ENCODE measurements at regions not wholly inside any gene's neighbourhood (a gene's known extent, or its start where the extent isn't known, plus 50 kb on each side); places are given as distances from the start of the nearest gene placed in this dataset.

GRCh38 chr7:121520911-121521310 is 124.8 kb upstream of the FAM3C start:
- no peak for DNase-seq
- Histone ChIP-seq H3K27me3 (ENCODE audit: control insufficient read depth, insufficient read depth, low read length) (no peaks in the 10 kb centered on the region), H3K4me3 (ENCODE audit: insufficient read depth, low read depth, low read length) (no peak overlapping the region), H3K36me3 (replicated peaks; ENCODE audit: control insufficient read depth, insufficient read depth, low read length) (no peaks in the 10 kb centered on the region)

- Histone ChIP-seq H3K27me3 (ENCODE audit: control insufficient read depth, insufficient read depth, low read length) (no peaks in the 10 kb centered on the region), H3K36me3 (replicated peaks; ENCODE audit: control insufficient read depth, insufficient read depth, low read length) (no peaks in the 10 kb centered on the region), H3K4me3 (ENCODE audit: insufficient read depth, low read depth, low read length) (no peak overlapping the region)
- DNase-seq = no peak
These were observed 123.7 kb upstream of the FAM3C start for GRCh38 chr7:121519548-121520521.

DNA sequence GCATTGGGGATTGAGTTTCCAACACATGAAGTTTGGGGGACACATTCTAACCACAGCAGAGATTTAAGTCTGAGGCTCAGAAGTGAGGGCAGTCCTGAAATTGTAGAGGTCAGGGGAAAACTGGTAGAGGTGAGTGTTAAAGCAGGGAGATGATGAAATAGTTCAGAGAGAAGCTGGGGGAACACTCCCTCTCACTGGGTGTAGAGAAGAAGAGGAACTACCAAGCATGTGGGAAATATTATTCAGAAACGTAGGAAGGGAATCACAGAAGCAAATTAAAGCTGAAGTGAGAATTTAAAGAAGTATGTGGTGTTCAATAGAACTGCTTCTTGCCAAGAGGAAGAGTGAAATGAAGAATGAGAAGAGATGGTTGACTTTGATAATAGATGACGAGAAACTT is 121.5 kb upstream of the FAM3C start:
- H3K4me3 ChIP-seq (ENCODE audit: insufficient read depth, low read depth, low read length) = no peak overlapping the region
- H3K36me3 ChIP-seq (replicated peaks; ENCODE audit: control insufficient read depth, insufficient read depth, low read length) = no peaks in the 10 kb centered on the region
- no peaks in the 10 kb centered on the region for H3K27me3 ChIP-seq (ENCODE audit: control insufficient read depth, insufficient read depth, low read length)
- DNase-seq = no peak

GRCh38 chr7:121516821-121517220 is 120.7 kb upstream of the FAM3C start:
- Histone ChIP-seq H3K36me3 (replicated peaks; ENCODE audit: control insufficient read depth, insufficient read depth, low read length) (no peaks in the 10 kb centered on the region), H3K27me3 (ENCODE audit: control insufficient read depth, insufficient read depth, low read length) (no peaks in the 10 kb centered on the region), H3K4me3 (ENCODE audit: insufficient read depth, low read depth, low read length) (no peak overlapping the region)
- DNase-seq = no peak

DNA sequence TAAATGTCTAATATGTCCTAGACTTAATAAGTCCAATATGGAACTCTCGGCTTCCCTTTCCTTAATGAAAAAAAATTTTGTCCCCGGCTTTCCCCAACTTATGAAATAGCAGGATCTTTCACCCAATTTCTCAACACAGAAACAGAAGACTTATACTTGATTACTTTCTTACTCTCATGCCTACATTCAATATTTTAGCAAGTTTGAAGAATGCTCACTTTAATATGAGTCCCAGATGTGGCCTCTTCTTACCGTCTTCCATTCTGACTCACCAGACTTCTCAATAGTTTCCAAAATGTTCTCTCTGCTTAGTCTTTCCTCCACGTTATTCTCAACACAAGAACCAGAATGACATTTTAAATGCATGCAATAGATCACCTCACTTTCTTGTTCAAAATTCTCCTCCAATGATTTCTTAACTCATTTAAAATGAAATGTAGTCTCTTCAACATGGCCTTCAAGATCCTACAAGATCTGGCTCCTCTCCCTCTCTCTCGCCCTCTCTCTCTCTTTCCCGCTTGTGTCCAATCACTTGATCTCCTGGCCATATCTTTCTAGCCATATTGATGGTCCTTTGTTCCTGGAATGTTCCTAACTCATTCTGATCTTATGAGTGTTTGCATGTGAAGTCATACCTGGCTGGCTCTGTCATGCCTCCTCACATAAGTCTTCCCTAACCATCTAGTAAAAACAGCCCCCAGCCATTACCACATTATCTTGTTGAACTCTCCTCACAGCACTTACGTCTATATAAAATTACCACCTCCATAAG is 119.7 kb upstream of the FAM3C start:
- Histone ChIP-seq H3K36me3 (replicated peaks; ENCODE audit: control insufficient read depth, insufficient read depth, low read length) (no peaks in the 10 kb centered on the region), H3K4me3 (ENCODE audit: insufficient read depth, low read depth, low read length) (no peak overlapping the region), H3K27me3 (ENCODE audit: control insufficient read depth, insufficient read depth, low read length) (no peaks in the 10 kb centered on the region)
- no peak for DNase-seq

DNA sequence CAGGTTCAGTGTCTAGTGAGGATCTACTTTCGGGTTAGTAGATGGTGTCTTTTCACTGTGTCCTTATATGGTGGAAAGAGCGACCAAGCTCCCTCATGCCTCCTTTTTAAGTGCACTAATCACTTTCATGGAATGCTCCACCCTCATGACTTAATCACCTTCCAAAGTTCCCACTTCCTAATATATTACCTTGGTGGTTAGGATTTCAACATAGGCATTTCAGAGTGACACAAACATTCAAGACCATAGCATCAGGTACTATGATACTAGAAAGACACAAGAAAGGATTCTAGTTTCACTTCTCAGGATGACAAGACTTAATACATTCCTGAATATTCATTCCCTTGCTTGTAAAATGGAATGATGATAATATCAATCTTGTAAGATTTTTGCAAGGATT is 119.1 kb upstream of the FAM3C start:
- no peak overlapping the region for H3K4me3 ChIP-seq (ENCODE audit: insufficient read depth, low read depth, low read length)
- no peak for DNase-seq
- no peaks in the 10 kb centered on the region for H3K36me3 ChIP-seq (replicated peaks; ENCODE audit: control insufficient read depth, insufficient read depth, low read length)
- H3K27me3 ChIP-seq (ENCODE audit: control insufficient read depth, insufficient read depth, low read length) = no peaks in the 10 kb centered on the region

DNA sequence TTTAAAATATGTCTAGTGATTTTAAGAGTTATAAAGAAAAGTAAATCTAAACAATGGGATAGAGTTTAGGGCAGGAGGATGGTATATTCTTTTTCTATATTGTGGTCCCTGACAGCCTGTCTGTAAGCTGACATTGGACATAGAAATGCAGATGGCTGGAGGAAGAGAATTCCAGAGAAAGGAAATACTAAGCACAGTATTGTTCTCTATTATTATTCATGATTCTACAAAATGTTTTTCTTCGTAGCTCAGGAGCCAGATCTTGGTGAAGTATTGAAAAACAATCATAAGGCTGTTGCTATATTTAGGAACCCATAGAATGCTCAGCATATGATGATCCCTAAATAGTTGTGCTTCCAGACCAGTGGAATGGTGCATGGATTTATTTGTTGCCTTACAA is 117.0 kb upstream of the FAM3C start:
- Histone ChIP-seq H3K27me3 (ENCODE audit: control insufficient read depth, insufficient read depth, low read length) (no peaks in the 10 kb centered on the region), H3K36me3 (replicated peaks; ENCODE audit: control insufficient read depth, insufficient read depth, low read length) (no peaks in the 10 kb centered on the region), H3K4me3 (ENCODE audit: insufficient read depth, low read depth, low read length) (no peak overlapping the region)
- no peak for DNase-seq

GRCh38 chr7:121510858-121511482 is 114.9 kb upstream of the FAM3C start:
- Histone ChIP-seq H3K36me3 (replicated peaks; ENCODE audit: control insufficient read depth, insufficient read depth, low read length) (no peaks in the 10 kb centered on the region), H3K4me3 (ENCODE audit: insufficient read depth, low read depth, low read length) (no peak overlapping the region), H3K27me3 (ENCODE audit: control insufficient read depth, insufficient read depth, low read length) (no peaks in the 10 kb centered on the region)
- no peak for DNase-seq

- H3K4me3 ChIP-seq (ENCODE audit: insufficient read depth, low read depth, low read length) = no peak overlapping the region
- no peaks in the 10 kb centered on the region for H3K27me3 ChIP-seq (ENCODE audit: control insufficient read depth, insufficient read depth, low read length)
- DNase-seq = no peak
- no peaks in the 10 kb centered on the region for H3K36me3 ChIP-seq (replicated peaks; ENCODE audit: control insufficient read depth, insufficient read depth, low read length)
These were observed 114.2 kb upstream of the FAM3C start for GRCh38 chr7:121510302-121510701.

- Histone ChIP-seq H3K4me3 (ENCODE audit: insufficient read depth, low read depth, low read length) (no peak overlapping the region), H3K36me3 (replicated peaks; ENCODE audit: control insufficient read depth, insufficient read depth, low read length) (no peaks in the 10 kb centered on the region), H3K27me3 (ENCODE audit: control insufficient read depth, insufficient read depth, low read length) (no peaks in the 10 kb centered on the region)
- DNase-seq = no peak
These were observed 109.6 kb upstream of the FAM3C start for GRCh38 chr7:121505540-121506182.

DNA sequence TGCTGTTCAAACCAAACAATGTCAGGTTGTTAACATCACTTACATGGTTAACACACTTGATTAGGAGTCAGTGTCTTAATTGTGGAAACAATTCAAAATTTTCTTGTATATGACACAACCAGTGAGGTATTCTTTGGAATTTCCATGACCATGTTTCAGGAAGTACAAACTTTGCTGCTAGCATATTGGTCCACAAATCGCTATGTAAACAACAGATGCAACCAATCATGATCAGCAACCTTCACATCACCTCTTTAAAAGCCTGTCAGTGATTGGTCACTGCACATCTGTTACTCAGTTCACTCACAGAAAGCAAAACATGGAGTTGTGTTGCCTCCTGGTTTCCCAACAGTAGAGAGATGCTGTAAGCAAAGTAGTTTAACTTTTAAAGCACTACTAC is 108.9 kb upstream of the FAM3C start:
- Histone ChIP-seq H3K27me3 (ENCODE audit: control insufficient read depth, insufficient read depth, low read length) (no peaks in the 10 kb centered on the region), H3K4me3 (ENCODE audit: insufficient read depth, low read depth, low read length) (no peak overlapping the region), H3K36me3 (replicated peaks; ENCODE audit: control insufficient read depth, insufficient read depth, low read length) (no peaks in the 10 kb centered on the region)
- no peak for DNase-seq

DNA sequence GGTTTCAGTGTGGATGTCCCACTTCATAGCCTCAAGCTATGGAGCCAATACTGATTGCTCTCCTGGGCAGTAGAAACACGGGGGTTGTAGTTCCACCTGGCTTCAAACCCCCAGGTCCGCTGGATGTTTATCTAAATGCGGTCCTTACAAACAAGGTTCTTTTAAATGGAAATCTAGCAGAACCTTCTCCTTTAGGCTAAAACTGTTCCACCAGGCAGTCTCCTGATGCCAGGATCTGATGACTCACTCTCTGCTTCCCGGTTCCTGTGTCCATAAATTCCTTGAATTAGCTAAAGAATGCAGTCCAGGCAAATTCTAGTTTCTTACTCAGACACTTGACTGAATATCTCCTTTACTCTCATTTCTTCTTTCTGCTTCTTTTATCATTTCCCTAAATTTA is 108.4 kb upstream of the FAM3C start:
- DNase-seq = no peak
- Histone ChIP-seq H3K36me3 (replicated peaks; ENCODE audit: control insufficient read depth, insufficient read depth, low read length) (no peaks in the 10 kb centered on the region), H3K27me3 (ENCODE audit: control insufficient read depth, insufficient read depth, low read length) (no peaks in the 10 kb centered on the region), H3K4me3 (ENCODE audit: insufficient read depth, low read depth, low read length) (no peak overlapping the region)

DNA sequence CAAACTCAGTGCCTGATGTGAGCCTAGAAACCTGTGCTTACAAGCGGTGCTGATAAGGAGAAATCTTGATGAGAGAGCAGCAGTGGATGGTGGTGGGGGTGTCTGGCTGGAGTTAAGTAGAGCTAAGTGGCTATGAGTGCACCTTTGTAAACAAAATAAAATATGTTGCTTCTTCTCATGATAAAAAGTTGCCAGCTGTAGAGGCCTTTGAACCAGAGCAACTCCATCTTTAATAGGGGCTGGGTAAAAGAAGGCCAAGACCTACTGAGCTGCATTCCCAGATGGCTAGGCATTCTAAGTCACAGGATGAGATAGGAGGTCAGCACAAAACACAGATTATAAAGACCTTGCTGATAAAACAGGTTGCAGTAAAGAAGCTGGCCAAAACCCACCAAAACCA is 107.6 kb upstream of the FAM3C start:
- H3K27me3 ChIP-seq (ENCODE audit: control insufficient read depth, insufficient read depth, low read length) = no peaks in the 10 kb centered on the region
- H3K4me3 ChIP-seq (ENCODE audit: insufficient read depth, low read depth, low read length) = no peak overlapping the region
- no peak for DNase-seq
- no peaks in the 10 kb centered on the region for H3K36me3 ChIP-seq (replicated peaks; ENCODE audit: control insufficient read depth, insufficient read depth, low read length)

GRCh38 chr7:121503039-121503438 is 106.9 kb upstream of the FAM3C start:
- DNase-seq = no peak
- Histone ChIP-seq H3K36me3 (replicated peaks; ENCODE audit: control insufficient read depth, insufficient read depth, low read length) (no peaks in the 10 kb centered on the region), H3K27me3 (ENCODE audit: control insufficient read depth, insufficient read depth, low read length) (no peaks in the 10 kb centered on the region), H3K4me3 (ENCODE audit: insufficient read depth, low read depth, low read length) (no peak overlapping the region)

All from H7 (cell line).